Vagina (tissue), 2 donors: ENCODE measurements at regions not wholly inside any gene's neighbourhood (a gene's known extent, or its start where the extent isn't known, plus 50 kb on each side); places are given as distances from the start of the nearest gene placed in this dataset.

Source experiments
- POLR2A ChIP-seq, 2 donors: fragments of 450-650 bp; IDR thresholded peaks; one replicate each; pipeline ENCODE4 v1.6.1; 2017; ENCODE audit warnings: antibody characterized with exemption in 2 of 2, mild to moderate bottlenecking in 2 of 2, moderate library complexity in 2 of 2
- POLR2AphosphoS5 ChIP-seq, 2 donors: sonication (generic); formaldehyde crosslinking; IDR thresholded peaks; one replicate each; pipeline ENCODE4 v1.9.0; 2017; ENCODE audit warnings: antibody characterized with exemption in 2 of 2, mild to moderate bottlenecking in 2 of 2, low read depth in 1 of 2; ENCODE audit not compliant: insufficient read depth in 1 of 2
- TF ChIP-seq, protein P1 (sequence below), 3 experiments: fragments of 450-650 bp in 2 of 3; fragments of 200-600 bp in 1 of 3; sonication (generic) in 1 of 3; IDR thresholded peaks; one replicate each; pipeline ENCODE4 v1.5.1; 2017 to 2019; ENCODE audit warnings: antibody characterized with exemption in 3 of 3, mild to moderate bottlenecking in 2 of 3, moderate library complexity in 2 of 3

DNA sequence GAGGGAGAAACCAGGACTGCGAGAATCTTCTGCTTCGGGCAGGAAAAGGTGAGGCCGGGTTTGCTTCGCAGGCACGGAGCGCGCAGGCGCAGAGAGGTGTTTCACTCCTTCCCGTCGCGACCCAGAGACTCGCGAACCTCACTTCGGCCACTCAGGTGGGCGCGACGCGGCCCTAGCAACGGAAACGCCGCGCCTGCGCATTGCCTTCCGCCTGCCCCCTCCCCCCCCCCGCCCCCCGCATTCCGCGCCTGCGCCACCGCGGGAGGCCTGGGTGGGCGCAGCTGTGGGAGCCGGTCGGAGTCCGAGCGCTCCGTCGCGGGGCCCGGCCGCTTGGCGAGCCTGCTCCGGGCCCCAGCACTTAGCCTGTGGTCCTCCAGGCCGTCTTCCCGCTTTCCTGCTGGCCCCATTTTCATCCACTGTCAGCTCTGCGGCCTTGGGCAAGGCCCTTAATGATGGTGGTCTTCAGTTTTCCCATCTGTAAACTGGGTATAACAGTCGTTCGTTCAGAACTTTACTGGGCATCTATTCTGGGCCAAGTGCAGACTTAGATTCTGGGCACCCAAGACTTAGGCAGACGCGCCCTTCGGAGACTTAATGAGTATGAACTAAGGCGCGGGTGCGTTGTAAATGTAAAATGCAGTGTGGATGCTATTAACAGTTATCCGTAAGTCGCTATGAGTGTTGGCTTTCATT, 62.1 kb upstream of the ACKR3 start:
- TF ChIP-seq, protein P1, sequence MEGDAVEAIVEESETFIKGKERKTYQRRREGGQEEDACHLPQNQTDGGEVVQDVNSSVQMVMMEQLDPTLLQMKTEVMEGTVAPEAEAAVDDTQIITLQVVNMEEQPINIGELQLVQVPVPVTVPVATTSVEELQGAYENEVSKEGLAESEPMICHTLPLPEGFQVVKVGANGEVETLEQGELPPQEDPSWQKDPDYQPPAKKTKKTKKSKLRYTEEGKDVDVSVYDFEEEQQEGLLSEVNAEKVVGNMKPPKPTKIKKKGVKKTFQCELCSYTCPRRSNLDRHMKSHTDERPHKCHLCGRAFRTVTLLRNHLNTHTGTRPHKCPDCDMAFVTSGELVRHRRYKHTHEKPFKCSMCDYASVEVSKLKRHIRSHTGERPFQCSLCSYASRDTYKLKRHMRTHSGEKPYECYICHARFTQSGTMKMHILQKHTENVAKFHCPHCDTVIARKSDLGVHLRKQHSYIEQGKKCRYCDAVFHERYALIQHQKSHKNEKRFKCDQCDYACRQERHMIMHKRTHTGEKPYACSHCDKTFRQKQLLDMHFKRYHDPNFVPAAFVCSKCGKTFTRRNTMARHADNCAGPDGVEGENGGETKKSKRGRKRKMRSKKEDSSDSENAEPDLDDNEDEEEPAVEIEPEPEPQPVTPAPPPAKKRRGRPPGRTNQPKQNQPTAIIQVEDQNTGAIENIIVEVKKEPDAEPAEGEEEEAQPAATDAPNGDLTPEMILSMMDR (IDR thresholded peaks at IDR 0.05), result no peak
- no peak for TF ChIP-seq POLR2A (IDR thresholded peaks at IDR 0.05)
- no peak for TF ChIP-seq POLR2AphosphoS5 (IDR thresholded peaks at IDR 0.05; ENCODE audit: insufficient read depth in 1 of 2, low read depth in 1 of 2)
